H9 (cell line): ENCODE measurements at regions not wholly inside any gene's neighbourhood (a gene's known extent, or its start where the extent isn't known, plus 50 kb on each side); places are given as distances from the start of the nearest gene placed in this dataset.

Source experiments
- DNase-seq: peaks from one replicate; pipeline ENCODE4 v3.0.0-alpha.2; 2017
- H2AFZ ChIP-seq: one replicate; pipeline ENCODE4 v1.6.1; 2013; ENCODE audit warnings: mild to moderate bottlenecking, low read length, control low read depth, moderate library complexity
- H2AK5ac ChIP-seq: 2 replicates; pipeline ENCODE4 v1.6.1; 2013; ENCODE audit warnings: low read length, control low read depth, mixed read lengths; ENCODE audit not compliant: insufficient read length
- H2BK120ac ChIP-seq: one replicate; pipeline ENCODE4 v1.6.1; 2013; ENCODE audit warnings: low read depth, mild to moderate bottlenecking, low read length, control low read depth, inconsistent platforms; ENCODE audit not compliant: poor library complexity, severe bottlenecking
- H2BK12ac ChIP-seq: 2 replicates; pipeline ENCODE4 v1.6.1; 2013; ENCODE audit warnings: low read length, control low read depth, mixed read lengths, low read depth; ENCODE audit not compliant: insufficient read length
- H2BK15ac ChIP-seq: 2 replicates; pipeline ENCODE4 v1.6.1; 2013; ENCODE audit warnings: low read depth, low read length, control low read depth
- H2BK20ac ChIP-seq: one replicate; pipeline ENCODE4 v1.6.1; 2013; ENCODE audit warnings: low read depth, mild to moderate bottlenecking, low read length, control low read depth, inconsistent platforms; ENCODE audit not compliant: poor library complexity, severe bottlenecking
- H2BK5ac ChIP-seq: 2 replicates; pipeline ENCODE4 v1.6.1; 2013; ENCODE audit warnings: low read length, control low read depth, mixed read lengths; ENCODE audit not compliant: insufficient read length
- H3K14ac ChIP-seq: 2 replicates; pipeline ENCODE4 v1.6.1; 2013; ENCODE audit warnings: low read length, control low read depth; ENCODE audit not compliant: insufficient read depth
- H3K18ac ChIP-seq: 2 replicates; pipeline ENCODE4 v1.6.1; 2013; ENCODE audit warnings: low read depth, mild to moderate bottlenecking, mixed read lengths, low read length, control low read depth; ENCODE audit not compliant: insufficient read length
- H3K23ac ChIP-seq: 2 replicates; pipeline ENCODE4 v1.6.1; 2013; ENCODE audit warnings: low read length, control low read depth, mixed read lengths, low read depth; ENCODE audit not compliant: insufficient read length
- H3K23me2 ChIP-seq: 2 replicates; pipeline ENCODE4 v1.6.1; 2013; ENCODE audit warnings: low read depth, mild to moderate bottlenecking, mixed read lengths, low read length, control low read depth; ENCODE audit not compliant: insufficient read length, poor library complexity, severe bottlenecking
- H3K27ac ChIP-seq: 2 replicates; pipeline ENCODE4 v1.5.1; 2013; ENCODE audit warnings: low read length, control low read depth, mixed read lengths, low read depth; ENCODE audit not compliant: insufficient read length
- H3K27me3 ChIP-seq: 2 replicates; pipeline ENCODE4 v1.6.1; 2013; ENCODE audit warnings: low read length, control low read depth, inconsistent platforms; ENCODE audit not compliant: insufficient read depth
- H3K4ac ChIP-seq: 2 replicates; pipeline ENCODE4 v1.6.1; 2013; ENCODE audit warnings: low read depth, mild to moderate bottlenecking, control low read depth, inconsistent platforms, low read length, moderate library complexity
- H3K4me1 ChIP-seq: 2 replicates; pipeline ENCODE4 v1.6.1; 2013; ENCODE audit warnings: low read length, control low read depth, inconsistent platforms; ENCODE audit not compliant: insufficient read depth
- H3K4me2 ChIP-seq: 2 replicates; pipeline ENCODE4 v1.6.1; 2013; ENCODE audit warnings: low read length, control low read depth, mixed read lengths; ENCODE audit not compliant: insufficient read length, insufficient read depth
- H3K56ac ChIP-seq: 2 replicates; pipeline ENCODE4 v1.6.1; 2013; ENCODE audit warnings: low read depth, mild to moderate bottlenecking, mixed read lengths, low read length, control low read depth; ENCODE audit not compliant: insufficient read length
- H3K79me1 ChIP-seq: 2 replicates; pipeline ENCODE4 v1.6.1; 2013; ENCODE audit warnings: low read depth, mild to moderate bottlenecking, moderate library complexity, low read length, control low read depth, inconsistent platforms; ENCODE audit not compliant: insufficient read depth, poor library complexity, severe bottlenecking
- H3K79me2 ChIP-seq: 2 replicates; pipeline ENCODE4 v1.6.1; 2013; ENCODE audit warnings: low read length, control low read depth, inconsistent platforms; ENCODE audit not compliant: insufficient read depth
- H3K9ac ChIP-seq: 2 replicates; pipeline ENCODE4 v1.6.1; 2013; ENCODE audit warnings: low read length, control low read depth, mixed read lengths; ENCODE audit not compliant: insufficient read length; ENCODE audit errors: extremely low read depth
- H3K9me3 ChIP-seq: one replicate; pipeline ENCODE4 v1.6.1; 2013; ENCODE audit warnings: low read depth, low read length, inconsistent platforms; ENCODE audit not compliant: control insufficient read depth
- H3T11ph ChIP-seq: one replicate; pipeline ENCODE4 v1.6.1; 2013; ENCODE audit warnings: mild to moderate bottlenecking, low read length, control low read depth, inconsistent platforms
- H4K20me1 ChIP-seq: one replicate; pipeline ENCODE4 v1.6.1; 2013; ENCODE audit not compliant: control insufficient read depth, insufficient read length, insufficient read depth
- H4K5ac ChIP-seq: 2 replicates; pipeline ENCODE4 v1.6.1; 2013; ENCODE audit warnings: low read depth, mild to moderate bottlenecking, mixed read lengths, low read length, control low read depth; ENCODE audit not compliant: insufficient read length
- H4K8ac ChIP-seq: replicated peaks from 2 replicates; pipeline ENCODE4 v1.6.1; 2013; ENCODE audit warnings: low read length, control low read depth, mixed read lengths, low read depth; ENCODE audit not compliant: insufficient read length
- H4K91ac ChIP-seq: 2 replicates; pipeline ENCODE4 v1.6.1; 2013; ENCODE audit warnings: low read depth, mild to moderate bottlenecking, moderate library complexity, mixed read lengths, low read length, control low read depth; ENCODE audit not compliant: insufficient read length
- H3K27ac Mint-ChIP-seq, 3 experiments: 2 replicates in 2 of 3; 3 replicates in 1 of 3; pipeline ENCODE4 v1.8.0; 2020 to 2021; ENCODE audit warnings: mixed read lengths in 3 of 3, mild to moderate bottlenecking in 1 of 3, moderate library complexity in 1 of 3
- H3K27me3 Mint-ChIP-seq: 2 replicates; pipeline ENCODE4 v1.8.0; 2021; ENCODE audit warnings: low read depth, mild to moderate bottlenecking, moderate library complexity, mixed read lengths
- H3K36me3 Mint-ChIP-seq, 3 experiments: 2 replicates in 2 of 3; 3 replicates in 1 of 3; pipeline ENCODE4 v1.8.0; 2020 to 2021; ENCODE audit warnings: low read depth in 3 of 3, mixed read lengths in 3 of 3; ENCODE audit not compliant: insufficient read depth in 1 of 3
- H3K4me1 Mint-ChIP-seq, 2 experiments: 2 replicates each; pipeline ENCODE4 v1.8.0; 2020; ENCODE audit warnings: mixed read lengths in 2 of 2
- H3K4me3 Mint-ChIP-seq, 2 experiments: 2 replicates in 1 of 2; 3 replicates in 1 of 2; pipeline ENCODE4 v1.8.0; 2020 to 2021; ENCODE audit warnings: mild to moderate bottlenecking in 2 of 2, mixed read lengths in 2 of 2, moderate library complexity in 1 of 2
- H3K9me3 Mint-ChIP-seq, 2 experiments: 2 replicates in 1 of 2; 3 replicates in 1 of 2; pipeline ENCODE4 v1.8.0; 2020; ENCODE audit warnings: mild to moderate bottlenecking in 2 of 2, mixed read lengths in 2 of 2, moderate library complexity in 1 of 2
- CTCF ChIP-seq: fragments of 200-600 bp; sonication (generic); conservative IDR thresholded peaks from 3 replicates; pipeline ENCODE4 v1.8.0; 2021; ENCODE audit warnings: antibody characterized with exemption, mild to moderate bottlenecking
- WGBS: extraction: QIAGEN DNeasy Blood & Tissue Kit; methylation state at CpG from one replicate; pipeline ENCODE4 v1.1.7; 2013; ENCODE audit warnings: missing lambda C conversion rate, low lambda C conversion rate, mixed read lengths; ENCODE audit not compliant: insufficient read length; ENCODE audit errors: extremely low coverage; 5-methylcytosine and 5-hydroxymethylcytosine counted together

- H3K4me2 ChIP-seq: no peak overlapping the region
- no peak overlapping the region for H2BK15ac ChIP-seq
- no peak overlapping the region for H3T11ph ChIP-seq
- no peak overlapping the region for H2AFZ ChIP-seq
- H2BK5ac ChIP-seq: no peak overlapping the region
- Mint-ChIP-seq H3K9me3 (peaks cover 17 to 22% of the 10 kb centered on the region in 2 experiments), H3K27me3 (no peaks in the 10 kb centered on the region; the same call in 1 of the 2 replicates), H3K36me3 (peaks cover 11 to 22% (median 16%) of the 10 kb centered on the region in 3 experiments), H3K4me1 (peaks cover 21 to 27% of the 10 kb centered on the region in 2 experiments), H3K4me3 (no peak overlapping the region), H3K27ac (no peak overlapping the region)
- H3K27me3 ChIP-seq: no peaks in the 10 kb centered on the region
- H3K23me2 ChIP-seq: no peaks in the 10 kb centered on the region
- H3K9ac ChIP-seq: no peak overlapping the region
- no peak overlapping the region for H2AK5ac ChIP-seq
- peaks cover 3% of the 10 kb centered on the region; the same call in 1 of the 2 replicates for H3K4me1 ChIP-seq
- no peak overlapping the region for H3K18ac ChIP-seq
- no peaks in the 10 kb centered on the region for H4K20me1 ChIP-seq
- no peak overlapping the region for H2BK120ac ChIP-seq
- H3K23ac ChIP-seq: no peak overlapping the region
- H2BK20ac ChIP-seq: no peak overlapping the region
- no peaks in the 10 kb centered on the region for H3K79me1 ChIP-seq
- no peak for TF ChIP-seq CTCF
- H4K91ac ChIP-seq: no peak overlapping the region
- no peaks in the 10 kb centered on the region for H3K79me2 ChIP-seq
- H3K4ac ChIP-seq: no peak overlapping the region
- H3K27ac ChIP-seq: no peak overlapping the region
- H3K56ac ChIP-seq: no peak overlapping the region
- no peak overlapping the region for H4K5ac ChIP-seq
- no peak overlapping the region for H3K14ac ChIP-seq
- DNase-seq: no peak
- no peak overlapping the region for H2BK12ac ChIP-seq
- WGBS: no CpG with 5 or more reads among the region's 7 CpGs
- no peaks in the 10 kb centered on the region for H3K9me3 ChIP-seq
- no peak overlapping the region for H4K8ac ChIP-seq
Measured at GRCh38 chr10:44300666-44301649, 83.9 kb downstream of the CXCL12 start.
